ENCODE measurements at regions not wholly inside any gene's neighbourhood (a gene's known extent, or its start where the extent isn't known, plus 50 kb on each side); places are given as distances from the start of the nearest gene placed in this dataset.

- Histone ChIP-seq H3K36me3 (no peaks in the 10 kb centered on the region), H3K4me3 (no peak overlapping the region), H3K27ac (replicated peaks) (no peak overlapping the region), H3K9me3 (replicated peaks) (no peaks in the 10 kb centered on the region), H3K4me1 (no peaks in the 10 kb centered on the region), H3K27me3 (ENCODE audit: low read depth) (no peaks in the 10 kb centered on the region)
- DNase-seq, result no peak
- intact Hi-C loops (cut with micrococcal nuclease), result no loop called here
- TF ChIP-seq CTCF (IDR thresholded peaks at IDR 0.05; ENCODE audit: borderline replicate concordance), result no peak
Observed at GRCh38 chr5:100641833-100642232, 106.7 kb downstream of the FAM174A start.

GRCh38 chr5:100643473-100643872 lies 108.3 kb downstream of the FAM174A start:
- intact Hi-C loops (cut with micrococcal nuclease), result no loop called here
- Histone ChIP-seq H3K36me3 (no peaks in the 10 kb centered on the region), H3K4me1 (peaks cover 4% of the 10 kb centered on the region), H3K9me3 (replicated peaks) (no peaks in the 10 kb centered on the region), H3K27me3 (ENCODE audit: low read depth) (no peaks in the 10 kb centered on the region), H3K27ac (replicated peaks) (no peak overlapping the region), H3K4me3 (no peak overlapping the region)
- no peak for TF ChIP-seq CTCF (IDR thresholded peaks at IDR 0.05; ENCODE audit: borderline replicate concordance)
- no peak for DNase-seq

- Histone ChIP-seq H3K27ac (replicated peaks) (no peak overlapping the region), H3K36me3 (no peaks in the 10 kb centered on the region), H3K4me1 (peaks cover 4% of the 10 kb centered on the region), H3K27me3 (ENCODE audit: low read depth) (no peaks in the 10 kb centered on the region), H3K9me3 (replicated peaks) (no peaks in the 10 kb centered on the region), H3K4me3 (no peak overlapping the region)
- no peak for TF ChIP-seq CTCF (IDR thresholded peaks at IDR 0.05; ENCODE audit: borderline replicate concordance)
- intact Hi-C loops (cut with micrococcal nuclease), result no loop called here
- no peak for DNase-seq
Observed at GRCh38 chr5:100644185-100644584, 109.0 kb downstream of the FAM174A start.

GRCh38 chr5:100644776-100645175 lies 109.6 kb downstream of the FAM174A start:
- no peaks in the 10 kb centered on the region for H3K9me3 ChIP-seq (replicated peaks)
- DNase-seq, result no peak
- no peak for TF ChIP-seq CTCF (IDR thresholded peaks at IDR 0.05; ENCODE audit: borderline replicate concordance)
- no peaks in the 10 kb centered on the region for H3K27me3 ChIP-seq (ENCODE audit: low read depth)
- H3K4me1 ChIP-seq, result peaks cover 4% of the 10 kb centered on the region
- no peak overlapping the region for H3K27ac ChIP-seq (replicated peaks)
- intact Hi-C loops (cut with micrococcal nuclease), result no loop called here
- no peaks in the 10 kb centered on the region for H3K36me3 ChIP-seq
- no peak overlapping the region for H3K4me3 ChIP-seq

- H3K4me3 ChIP-seq, result no peak overlapping the region
- no peak for DNase-seq
- no peaks in the 10 kb centered on the region for H3K27me3 ChIP-seq (ENCODE audit: low read depth)
- intact Hi-C loops (cut with micrococcal nuclease), result no loop called here
- H3K36me3 ChIP-seq, result no peaks in the 10 kb centered on the region
- no peaks in the 10 kb centered on the region for H3K9me3 ChIP-seq (replicated peaks)
- TF ChIP-seq CTCF (IDR thresholded peaks at IDR 0.05; ENCODE audit: borderline replicate concordance), result no peak
- H3K27ac ChIP-seq (replicated peaks), result no peak overlapping the region
- peaks cover 4% of the 10 kb centered on the region for H3K4me1 ChIP-seq
Observed at GRCh38 chr5:100646011-100646410, 110.8 kb downstream of the FAM174A start.

- Histone ChIP-seq H3K27ac (replicated peaks) (no peak overlapping the region), H3K9me3 (replicated peaks) (no peaks in the 10 kb centered on the region), H3K4me1 (peaks cover 4% of the 10 kb centered on the region), H3K36me3 (no peaks in the 10 kb centered on the region), H3K27me3 (ENCODE audit: low read depth) (no peaks in the 10 kb centered on the region), H3K4me3 (no peak overlapping the region)
- DNase-seq, result no peak
- intact Hi-C loops (cut with micrococcal nuclease), result no loop called here
- TF ChIP-seq CTCF (IDR thresholded peaks at IDR 0.05; ENCODE audit: borderline replicate concordance), result no peak
Observed at GRCh38 chr5:100646691-100647090, 111.5 kb downstream of the FAM174A start.
